Neural cell (in vitro differentiated cells): ENCODE measurements at regions not wholly inside any gene's neighbourhood (a gene's known extent, or its start where the extent isn't known, plus 50 kb on each side); places are given as distances from the start of the nearest gene placed in this dataset.

Experiments
- H2AFZ ChIP-seq: fragments of 200-600, 300-800 bp; sonication (generic), shearing (Covaris generic); 2 replicates; pipeline ENCODE4 v1.6.0; 2014; ENCODE audit warnings: low read depth, mild to moderate bottlenecking, antibody characterized with exemption, low read length, moderate library complexity
- H3F3A ChIP-seq: fragments of 200-600 bp; shearing (Covaris generic); 2 replicates; pipeline ENCODE4 v1.6.1; 2016; ENCODE audit warnings: mild to moderate bottlenecking, moderate library complexity, mixed read lengths, antibody characterized with exemption, low read length; ENCODE audit not compliant: insufficient read depth, poor library complexity, severe bottlenecking
- H3K27ac ChIP-seq: fragments of 200-600, 300-800 bp; sonication (generic), shearing (Covaris generic); 2 replicates; pipeline ENCODE4 v1.5.1; 2014; ENCODE audit warnings: mild to moderate bottlenecking, low read length, moderate library complexity
- H3K27me3 ChIP-seq: fragments of 300-800, 200-600 bp; sonication (generic), shearing (Covaris generic); 2 replicates; pipeline ENCODE4 v1.6.0; 2014; ENCODE audit warnings: mild to moderate bottlenecking, low read depth, low read length, moderate library complexity; ENCODE audit not compliant: insufficient read depth
- H3K36me3 ChIP-seq: fragments of 300-800, 200-600 bp; sonication (generic), shearing (Covaris generic); 2 replicates; pipeline ENCODE4 v1.5.1; 2014; ENCODE audit warnings: mild to moderate bottlenecking, antibody characterized with exemption, low read length, moderate library complexity; ENCODE audit not compliant: insufficient read depth
- H3K4me2 ChIP-seq: fragments of 300-800, 200-600 bp; sonication (generic), shearing (Covaris generic); 2 replicates; pipeline ENCODE4 v1.6.0; 2014; ENCODE audit warnings: mild to moderate bottlenecking, low read length
- H3K4me3 ChIP-seq: fragments of 300-800, 200-600 bp; sonication (generic), shearing (Covaris generic); 2 replicates; pipeline ENCODE4 v1.5.1; 2014; ENCODE audit warnings: mild to moderate bottlenecking, low read length, moderate library complexity
- H3K79me2 ChIP-seq: fragments of 200-600 bp; shearing (Covaris generic); replicated peaks from 2 replicates; pipeline ENCODE4 v1.6.0; 2014; ENCODE audit warnings: mild to moderate bottlenecking, low read length, moderate library complexity; ENCODE audit not compliant: insufficient read depth
- H3K9ac ChIP-seq: fragments of 300-800, 200-600 bp; sonication (generic), shearing (Covaris generic); 2 replicates; pipeline ENCODE4 v1.6.1; 2016; ENCODE audit warnings: mild to moderate bottlenecking, low read length, mixed read lengths
- H3K9me2 ChIP-seq: fragments of 200-600 bp; shearing (Covaris generic); 2 replicates; pipeline ENCODE4 v1.6.1; 2016; ENCODE audit warnings: mild to moderate bottlenecking, low read length, mixed read lengths; ENCODE audit not compliant: insufficient read depth
- H3K9me3 ChIP-seq: fragments of 200-600, 300-800 bp; sonication (generic), shearing (Covaris generic); 2 replicates; pipeline ENCODE4 v1.6.1; 2016; ENCODE audit warnings: mild to moderate bottlenecking, mixed run types, low read length, moderate library complexity, mixed read lengths
- H4K20me1 ChIP-seq: fragments of 200-600 bp; shearing (Covaris generic); 2 replicates; pipeline ENCODE4 v1.6.1; 2016; ENCODE audit warnings: mild to moderate bottlenecking, mixed run types; ENCODE audit not compliant: insufficient read depth
- CTCF ChIP-seq: fragments of 450-650 bp; IDR thresholded peaks from 2 replicates; pipeline ENCODE4 v1.5.1; 2014; ENCODE audit warnings: antibody characterized with exemption, mild to moderate bottlenecking, moderate library complexity; ENCODE audit not compliant: poor library complexity, severe bottlenecking
- EP300 ChIP-seq: fragments of 450-650 bp; conservative IDR thresholded peaks from 2 replicates; pipeline ENCODE4 v1.6.1; 2014; ENCODE audit warnings: antibody characterized with exemption, mild to moderate bottlenecking, moderate library complexity; ENCODE audit not compliant: poor library complexity, severe bottlenecking
- EZH2 ChIP-seq: fragments of 200-600, 300-800 bp; shearing (Covaris generic), sonication (generic); IDR thresholded peaks from 2 replicates; pipeline ENCODE4 v1.6.1; 2014; ENCODE audit warnings: antibody characterized with exemption, low read length, borderline replicate concordance, mild to moderate bottlenecking; ENCODE audit not compliant: insufficient read depth, poor library complexity, severe bottlenecking
- MXI1 ChIP-seq: fragments of 450-650 bp; conservative IDR thresholded peaks from 2 replicates; pipeline ENCODE4 v1.6.1; 2014; ENCODE audit warnings: antibody characterized with exemption, mild to moderate bottlenecking; ENCODE audit not compliant: poor library complexity, severe bottlenecking
- POLR2AphosphoS5 ChIP-seq: IDR thresholded peaks from 2 replicates; pipeline ENCODE4 v1.6.1; 2012
- RAD21 ChIP-seq: fragments of 450-650 bp; conservative IDR thresholded peaks from 2 replicates; pipeline ENCODE4 v1.6.1; 2014; ENCODE audit warnings: antibody characterized with exemption, mild to moderate bottlenecking, moderate library complexity
- REST ChIP-seq: IDR thresholded peaks from 2 replicates; pipeline ENCODE4 v1.6.1; 2012; ENCODE audit warnings: borderline replicate concordance
- SMC3 ChIP-seq: fragments of 450-650 bp; conservative IDR thresholded peaks from 2 replicates; pipeline ENCODE4 v1.6.1; 2014; ENCODE audit warnings: antibody characterized with exemption, mild to moderate bottlenecking, moderate library complexity; ENCODE audit not compliant: poor library complexity
- TAF1 ChIP-seq: IDR thresholded peaks from 2 replicates; pipeline ENCODE4 v1.6.1; 2012; ENCODE audit warnings: low read depth

- Histone ChIP-seq H4K20me1 (no peaks in the 10 kb centered on the region), H3K27ac (no peak overlapping the region), H2AFZ (no peak overlapping the region), H3K9me3 (no peaks in the 10 kb centered on the region), H3K36me3 (no peaks in the 10 kb centered on the region), H3K79me2 (no peaks in the 10 kb centered on the region), H3K4me3 (no peak overlapping the region), H3K9ac (no peak overlapping the region), H3K4me2 (no peak overlapping the region), H3K9me2 (no peaks in the 10 kb centered on the region), H3K27me3 (no peaks in the 10 kb centered on the region), H3F3A (no peaks in the 10 kb centered on the region)
- TF ChIP-seq RAD21 (no peak), SMC3 (no peak), EP300 (no peak), TAF1 (no peak), EZH2 (no peak), POLR2AphosphoS5 (no peak), REST (no peak), CTCF (no peak), MXI1 (no peak)
Observed at GRCh38 chr16:13393816-13394215, 492.4 kb downstream of the SHISA9 start.

- H3K4me2 ChIP-seq = no peak overlapping the region
- TF ChIP-seq CTCF (no peak), TAF1 (no peak), RAD21 (no peak), REST (no peak), EZH2 (no peak), EP300 (no peak), SMC3 (no peak), POLR2AphosphoS5 (no peak), MXI1 (no peak)
- no peaks in the 10 kb centered on the region for H3K9me3 ChIP-seq
- H3K27me3 ChIP-seq = no peaks in the 10 kb centered on the region
- no peaks in the 10 kb centered on the region for H4K20me1 ChIP-seq
- no peak overlapping the region for H2AFZ ChIP-seq
- no peak overlapping the region for H3K27ac ChIP-seq
- H3K36me3 ChIP-seq = no peaks in the 10 kb centered on the region
- H3K9me2 ChIP-seq = no peaks in the 10 kb centered on the region
- H3K79me2 ChIP-seq = no peaks in the 10 kb centered on the region
- no peaks in the 10 kb centered on the region for H3F3A ChIP-seq
- no peak overlapping the region for H3K4me3 ChIP-seq
- H3K9ac ChIP-seq = no peak overlapping the region
Observed at GRCh38 chr16:13394488-13394887, 493.1 kb downstream of the SHISA9 start.
